GM12864 (cell line): ENCODE measurements at regions not wholly inside any gene's neighbourhood (a gene's known extent, or its start where the extent isn't known, plus 50 kb on each side); places are given as distances from the start of the nearest gene placed in this dataset.
"Not testable (repeated sequence)": the region's sequence is repeated elsewhere in the genome, so short reads cannot be mapped to it uniquely, and the experiment has no call there.

Source experiments
- DNase-seq: peaks from one replicate; pipeline ENCODE4 v3.0.0-alpha.2; 2011; ENCODE audit warnings: low read depth
- H3K4me3 ChIP-seq: 2 replicates; pipeline ENCODE4 v1.5.1; 2011; ENCODE audit warnings: mild to moderate bottlenecking, low read depth, low read length, control low read depth
- CTCF ChIP-seq: IDR thresholded peaks from 2 replicates; pipeline ENCODE4 v1.5.1; 2011; ENCODE audit warnings: low read depth, mild to moderate bottlenecking, moderate library complexity, low read length, control low read depth, inconsistent platforms; ENCODE audit errors: missing control alignments

- no peak for DNase-seq
- TF ChIP-seq CTCF = no peak
- no peak overlapping the region for H3K4me3 ChIP-seq
Observed at GRCh38 chr4:177517862-177518261, 75.6 kb upstream of the AGA start.

- no peak for DNase-seq
- TF ChIP-seq CTCF = no peak
- H3K4me3 ChIP-seq = no peak overlapping the region
Observed at GRCh38 chr4:177519481-177520260, 77.4 kb upstream of the AGA start.

- TF ChIP-seq CTCF = no peak
- DNase-seq = no peak
- H3K4me3 ChIP-seq = no peak overlapping the region
Observed at GRCh38 chr4:177528620-177529019, 86.4 kb upstream of the AGA start.

- DNase-seq = no peak
- TF ChIP-seq CTCF = no peak
- H3K4me3 ChIP-seq = no peak overlapping the region
Observed at GRCh38 chr4:177530561-177530960, 88.3 kb upstream of the AGA start.

- TF ChIP-seq CTCF = no peak
- DNase-seq = no peak
- H3K4me3 ChIP-seq = no peak overlapping the region
Observed at GRCh38 chr4:177532358-177532757, 90.1 kb upstream of the AGA start.

- not testable (repeated sequence) for DNase-seq
Observed at GRCh38 chr4:177534841-177535240, 92.6 kb upstream of the AGA start.

GRCh38 chr4:177546745-177547144 is 104.5 kb upstream of the AGA start:
- no peak for TF ChIP-seq CTCF
- no peak for DNase-seq
- no peak overlapping the region for H3K4me3 ChIP-seq

More at GRCh38 chr4:177534841-177535240, 92.6 kb upstream of the AGA start:
- H3K4me3 ChIP-seq = not testable (repeated sequence)
